ENCODE measurements at regions not wholly inside any gene's neighbourhood (a gene's known extent, or its start where the extent isn't known, plus 50 kb on each side); places are given as distances from the start of the nearest gene placed in this dataset.

- no peak for DNase-seq (ENCODE audit: low spot score)
- no peak for TF ChIP-seq CTCF (IDR thresholded peaks at IDR 0.05; ENCODE audit: extremely low read depth, missing control alignments)
These were observed 1503.9 kb upstream of the MIR17HG start for GRCh38 chr13:89843621-89844020.

- no peak for TF ChIP-seq CTCF (IDR thresholded peaks at IDR 0.05; ENCODE audit: extremely low read depth, missing control alignments)
- no peak for DNase-seq (ENCODE audit: low spot score)
These were observed 1501.6 kb upstream of the MIR17HG start for GRCh38 chr13:89845874-89846273.

DNA sequence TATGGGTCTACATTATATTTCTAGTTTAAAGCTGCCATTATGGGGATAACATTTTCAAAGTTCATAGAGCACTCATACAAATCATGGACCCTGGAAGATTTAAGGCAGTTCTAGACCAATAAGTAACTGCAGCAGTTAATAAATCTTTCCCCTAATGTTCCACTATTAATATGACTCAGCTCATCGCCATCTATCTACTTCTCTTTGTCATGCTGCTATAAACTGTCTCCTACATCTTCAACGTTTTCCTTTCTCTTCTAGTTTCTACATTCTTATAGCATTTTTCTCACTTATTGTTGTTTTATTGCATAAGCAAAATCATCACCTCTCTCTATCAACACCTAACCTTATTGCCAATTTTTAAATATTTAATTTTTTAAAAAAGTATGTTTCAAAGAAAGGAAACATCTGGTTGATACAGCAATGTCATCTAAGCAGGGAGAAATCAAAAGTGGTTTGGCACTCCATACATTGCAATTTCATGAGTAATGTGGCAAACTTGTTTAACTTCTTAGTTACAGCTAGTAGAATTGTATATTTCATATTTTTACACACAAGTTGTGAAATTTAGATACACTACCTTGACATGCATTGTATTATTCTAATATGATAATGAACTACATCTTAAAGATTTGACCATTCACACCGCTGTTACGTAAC, 1500.4 kb upstream of the MIR17HG start:
- DNase-seq (ENCODE audit: low spot score): no peak
- no peak for TF ChIP-seq CTCF (IDR thresholded peaks at IDR 0.05; ENCODE audit: extremely low read depth, missing control alignments)

DNA sequence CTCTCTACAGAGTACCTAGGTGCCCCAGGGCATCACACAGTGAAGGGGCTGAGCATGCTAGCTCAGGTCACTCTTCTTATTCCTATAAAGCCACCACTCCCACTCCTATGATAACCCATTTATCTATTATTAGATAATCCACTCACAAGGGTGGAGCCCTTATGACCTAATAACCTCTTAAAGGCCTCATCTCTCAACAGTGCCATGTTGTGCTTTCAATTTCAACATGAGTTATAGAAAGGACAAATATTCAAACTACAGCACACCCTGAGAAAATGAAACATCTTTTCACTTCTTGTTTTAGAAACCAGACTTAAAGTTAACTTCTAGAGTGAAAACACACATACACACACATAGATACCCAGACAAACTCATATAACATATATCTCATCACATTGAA, 1494.9 kb upstream of the MIR17HG start:
- no peak for DNase-seq (ENCODE audit: low spot score)
- TF ChIP-seq CTCF (IDR thresholded peaks at IDR 0.05; ENCODE audit: extremely low read depth, missing control alignments): no peak

DNA sequence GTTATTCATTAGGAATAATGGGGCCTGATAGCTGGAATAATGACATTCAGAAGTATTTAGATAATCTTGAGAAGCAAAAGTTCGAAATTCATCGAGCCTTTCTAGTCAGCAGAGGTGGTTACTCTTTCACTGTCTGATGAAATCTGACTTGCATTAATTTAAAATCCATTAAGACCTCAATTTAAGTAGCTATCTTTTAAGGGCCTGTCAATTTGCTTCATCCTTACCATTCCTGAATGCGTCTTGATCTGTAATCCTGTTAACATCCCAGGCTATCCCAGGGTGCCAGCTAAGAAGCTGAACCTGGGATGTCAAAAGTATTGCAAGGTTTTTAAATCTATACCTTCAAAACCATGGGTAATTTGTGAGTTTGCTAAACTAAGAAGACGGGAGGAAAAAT, 1491.0 kb upstream of the MIR17HG start:
- TF ChIP-seq CTCF (IDR thresholded peaks at IDR 0.05; ENCODE audit: extremely low read depth, missing control alignments): no peak

GRCh38 chr13:89857502-89857901, 1490.0 kb upstream of the MIR17HG start:
- no peak for DNase-seq (ENCODE audit: low spot score)
- no peak for TF ChIP-seq CTCF (IDR thresholded peaks at IDR 0.05; ENCODE audit: extremely low read depth, missing control alignments)

More for the DNA sequence above, 1491.0 kb upstream of the MIR17HG start:
- no peak for DNase-seq (ENCODE audit: low spot score)

DNA sequence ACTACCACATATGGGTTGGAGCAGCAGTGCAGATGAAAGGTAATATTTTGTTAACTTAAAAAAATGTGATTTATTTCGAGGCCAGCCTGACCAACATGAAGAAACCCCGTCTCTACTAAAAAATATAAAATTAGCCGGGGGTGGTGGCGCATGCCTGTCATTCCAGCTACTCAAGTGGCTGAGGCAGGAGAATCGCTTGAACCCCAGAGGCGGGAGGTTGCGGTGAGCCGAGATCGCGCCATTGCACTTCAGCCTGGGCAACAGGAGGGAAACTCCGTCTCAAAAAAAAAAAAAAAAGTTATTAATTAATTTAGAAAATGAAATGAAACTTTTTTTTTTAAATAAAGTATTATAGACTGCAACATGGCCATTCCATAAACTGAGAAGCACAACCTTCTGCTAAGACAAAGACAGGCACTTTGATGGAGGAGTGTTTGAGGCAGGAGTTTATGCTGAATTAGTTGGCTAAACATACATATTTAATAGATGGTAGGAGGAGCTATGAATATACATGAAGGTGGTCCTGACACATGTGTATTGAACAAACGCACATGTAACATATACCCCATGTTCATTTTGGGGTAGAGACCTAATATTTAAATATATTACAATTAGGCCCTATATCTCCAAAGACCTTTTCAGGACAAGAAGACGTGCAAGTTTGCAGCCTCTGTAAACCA, 1485.3 kb upstream of the MIR17HG start:
- no peak for TF ChIP-seq CTCF (IDR thresholded peaks at IDR 0.05; ENCODE audit: extremely low read depth, missing control alignments)

More for the DNA sequence above, 1485.3 kb upstream of the MIR17HG start:
- DNase-seq (ENCODE audit: low spot score): no peak
